HEK293T (cell line): ENCODE measurements at regions not wholly inside any gene's neighbourhood (a gene's known extent, or its start where the extent isn't known, plus 50 kb on each side); places are given as distances from the start of the nearest gene placed in this dataset.

Source experiments
- CTCF ChIA-PET: fragments of 350-600 bp; formaldehyde crosslinking; extraction: SDS; loops from one replicate; lab custom pipeline; 2021; ENCODE audit warnings: antibody characterized with exemption, inconsistent platforms; lab: Yijun Ruan, JAX
- POLR2A ChIA-PET: fragments of 350-600 bp; formaldehyde crosslinking; extraction: SDS; loops from one replicate; lab custom pipeline; 2020; ENCODE audit warnings: antibody characterized with exemption, inconsistent platforms; lab: Yijun Ruan, JAX
- DNase-seq: peaks from one replicate; pipeline ENCODE4 v3.0.0; 2012; ENCODE audit warnings: mixed read lengths; ENCODE audit errors: extremely low spot score
- ARNT ChIP-seq: fragments of 450-650 bp; IDR thresholded peaks from 2 replicates; pipeline ENCODE4 v1.6.1; 2017; ENCODE audit warnings: mild to moderate bottlenecking
- BHLHE40 ChIP-seq: fragments of 450-650 bp; IDR thresholded peaks from 2 replicates; pipeline ENCODE4 v1.6.1; 2016; ENCODE audit warnings: mild to moderate bottlenecking, moderate library complexity, borderline replicate concordance
- CTBP1 ChIP-seq: fragments of 450-650 bp; IDR thresholded peaks from 2 replicates; pipeline ENCODE4 v1.6.1; 2016; ENCODE audit warnings: borderline replicate concordance
- ELF4 ChIP-seq: fragments of 450-650 bp; IDR thresholded peaks from 2 replicates; pipeline ENCODE4 v1.6.1; 2017; ENCODE audit warnings: antibody characterized with exemption
- FOXA1 ChIP-seq: fragments of 450-650 bp; IDR thresholded peaks from 2 replicates; pipeline ENCODE4 v1.6.1; 2016; ENCODE audit warnings: mild to moderate bottlenecking
- FOXK2 ChIP-seq: fragments of 450-650 bp; IDR thresholded peaks from 2 replicates; pipeline ENCODE4 v1.6.1; 2016; ENCODE audit warnings: mild to moderate bottlenecking
- FOXM1 ChIP-seq: fragments of 450-650 bp; IDR thresholded peaks from 2 replicates; pipeline ENCODE4 v1.6.1; 2017; ENCODE audit warnings: mild to moderate bottlenecking, borderline replicate concordance
- HDGF ChIP-seq: fragments of 450-650 bp; IDR thresholded peaks from 2 replicates; pipeline ENCODE4 v1.6.1; 2017; ENCODE audit warnings: antibody characterized with exemption, borderline replicate concordance
- L3MBTL2 ChIP-seq: fragments of 450-650 bp; conservative IDR thresholded peaks from 2 replicates; pipeline ENCODE4 v1.6.1; 2016; ENCODE audit warnings: mild to moderate bottlenecking
- LEF1 ChIP-seq: fragments of 450-650 bp; IDR thresholded peaks from 2 replicates; pipeline ENCODE4 v1.6.1; 2017; ENCODE audit warnings: mild to moderate bottlenecking, borderline replicate concordance
- NFRKB ChIP-seq: fragments of 450-650 bp; IDR thresholded peaks from 2 replicates; pipeline ENCODE4 v1.6.1; 2016; ENCODE audit warnings: mild to moderate bottlenecking, moderate library complexity
- SP1 ChIP-seq: fragments of 450-650 bp; IDR thresholded peaks from 2 replicates; pipeline ENCODE4 v1.6.1; 2017
- SUZ12 ChIP-seq: fragments of 450-650 bp; IDR thresholded peaks from 2 replicates; pipeline ENCODE4 v1.6.1; 2016; ENCODE audit warnings: mild to moderate bottlenecking
- TARDBP ChIP-seq: fragments of 450-650 bp; IDR thresholded peaks from 2 replicates; pipeline ENCODE4 v1.6.1; 2016
- ZNF384 ChIP-seq: fragments of 450-650 bp; IDR thresholded peaks from 2 replicates; pipeline ENCODE4 v1.6.1; 2016
- TF ChIP-seq, protein P1 (sequence below): fragments of 450-650 bp; IDR thresholded peaks from 2 replicates; pipeline ENCODE4 v1.6.1; 2016

DNA sequence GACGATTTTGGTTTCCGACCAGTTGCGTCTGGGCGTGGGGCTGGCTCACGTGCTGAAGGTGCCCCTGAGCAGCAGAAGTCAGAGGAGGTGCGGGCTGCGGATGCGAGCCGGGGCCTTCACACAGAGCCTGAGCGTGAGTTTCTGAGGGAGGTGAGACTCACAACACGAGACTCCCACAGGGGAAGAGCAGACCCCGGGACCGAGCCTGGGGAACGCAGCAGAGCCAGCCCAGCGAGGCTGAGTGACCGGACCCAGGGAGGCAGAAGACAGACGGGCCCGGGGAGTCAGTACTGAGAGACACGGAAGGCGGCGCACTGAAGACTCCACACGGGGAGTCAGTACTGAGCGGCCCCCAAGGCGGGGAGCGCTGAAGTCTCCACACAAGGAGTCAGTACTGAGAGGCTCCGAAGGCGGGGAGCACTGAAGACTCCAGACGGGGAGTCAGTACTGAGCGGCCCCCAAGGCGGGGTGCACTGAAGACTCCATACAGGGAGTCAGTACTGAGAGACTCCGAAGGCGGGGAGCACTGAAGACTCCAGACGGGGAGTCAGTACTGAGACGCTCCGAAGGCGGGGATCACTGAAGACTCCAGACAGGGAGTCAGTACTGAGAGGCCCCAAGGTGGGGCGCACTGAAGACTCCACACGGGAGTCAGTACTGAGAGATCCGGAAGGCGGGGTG lies 77.8 kb downstream of the DLL1 start:
- DNase-seq = no peak
- ChIA-PET CTCF (no interaction called here), POLR2A (no interaction called here)
- TF ChIP-seq L3MBTL2 (no peak), FOXM1 (no peak), FOXA1 (no peak), ZNF384 (no peak), SUZ12 (no peak), LEF1 (no peak), NFRKB (no peak), SP1 (no peak), TARDBP (no peak), CTBP1 (no peak), ELF4 (no peak), FOXK2 (no peak), BHLHE40 (no peak)
- TF ChIP-seq, protein P1, sequence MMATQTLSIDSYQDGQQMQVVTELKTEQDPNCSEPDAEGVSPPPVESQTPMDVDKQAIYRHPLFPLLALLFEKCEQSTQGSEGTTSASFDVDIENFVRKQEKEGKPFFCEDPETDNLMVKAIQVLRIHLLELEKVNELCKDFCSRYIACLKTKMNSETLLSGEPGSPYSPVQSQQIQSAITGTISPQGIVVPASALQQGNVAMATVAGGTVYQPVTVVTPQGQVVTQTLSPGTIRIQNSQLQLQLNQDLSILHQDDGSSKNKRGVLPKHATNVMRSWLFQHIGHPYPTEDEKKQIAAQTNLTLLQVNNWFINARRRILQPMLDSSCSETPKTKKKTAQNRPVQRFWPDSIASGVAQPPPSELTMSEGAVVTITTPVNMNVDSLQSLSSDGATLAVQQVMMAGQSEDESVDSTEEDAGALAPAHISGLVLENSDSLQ = no peak

DNA sequence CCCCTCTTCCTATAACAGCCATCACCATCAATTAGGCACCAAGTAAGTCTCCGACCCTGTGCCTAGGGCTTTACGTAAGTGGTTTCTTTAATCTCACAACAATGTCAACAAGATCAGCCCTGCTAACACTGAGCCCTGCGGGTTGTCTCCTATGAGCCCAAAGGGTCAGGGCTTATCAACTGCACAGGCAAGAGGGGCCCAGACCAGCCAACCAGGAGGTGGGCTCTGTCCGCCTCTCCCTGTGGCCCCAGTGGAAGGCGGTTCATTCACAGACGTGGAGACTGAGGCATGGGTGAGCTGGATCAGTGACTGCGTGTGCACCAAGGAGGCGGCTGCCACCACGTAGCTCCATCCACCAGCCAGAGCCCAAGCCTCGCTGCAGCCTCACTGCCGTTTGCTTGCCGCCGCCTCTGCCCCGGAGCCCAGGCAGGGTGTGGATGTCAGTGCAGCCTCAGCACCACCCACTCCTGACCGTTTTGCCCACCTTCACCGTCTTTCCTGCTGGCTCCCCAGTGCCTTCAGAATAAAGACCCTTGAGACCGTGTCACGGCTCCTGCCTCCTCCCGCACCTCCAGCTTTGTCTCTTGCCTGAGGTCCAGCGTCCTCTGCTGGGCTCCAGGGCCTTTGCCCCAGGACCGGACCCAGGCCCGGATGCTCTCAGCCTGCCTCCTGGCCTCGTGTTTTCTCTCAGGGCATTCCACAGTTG lies 78.7 kb downstream of the DLL1 start:
- TF ChIP-seq FOXA1 (no peak), TARDBP (no peak), CTBP1 (no peak), LEF1 (no peak), HDGF (no peak), SUZ12 (no peak), ZNF384 (no peak), ARNT (no peak), BHLHE40 (no peak), L3MBTL2 (no peak), ELF4 (no peak), SP1 (no peak)
- CTCF ChIA-PET = no interaction called here
- DNase-seq = no peak
- POLR2A ChIA-PET = no interaction called here

DNA sequence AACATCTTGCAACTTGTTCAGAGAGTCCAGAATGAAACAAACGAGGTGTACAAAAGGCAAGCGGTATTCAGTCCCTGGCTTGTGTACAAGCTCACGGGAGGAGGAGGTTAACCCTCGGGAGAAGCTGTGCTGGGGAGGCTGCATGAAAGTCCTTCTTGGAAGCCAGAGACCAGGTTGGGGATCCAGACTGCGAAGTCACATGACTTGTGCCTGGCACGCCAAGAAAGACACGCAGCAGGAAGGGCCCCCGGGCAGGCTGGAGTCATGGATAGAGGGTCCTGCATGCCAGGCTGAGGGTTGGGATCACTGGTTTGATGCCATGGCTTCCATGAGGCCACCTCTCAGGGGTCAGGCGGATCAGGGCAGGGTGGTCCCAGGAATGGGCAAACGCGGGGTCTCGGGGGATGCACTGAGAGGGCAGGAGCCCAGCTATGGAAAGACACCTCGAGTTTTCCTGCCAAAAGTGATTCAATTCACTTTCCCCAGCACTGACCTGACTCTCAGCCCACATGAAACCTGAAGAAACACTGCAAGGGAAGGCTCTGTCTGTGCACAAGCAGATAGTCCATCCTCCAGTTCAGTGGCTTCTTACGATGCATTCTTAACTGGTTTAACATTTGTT lies 79.4 kb downstream of the DLL1 start:
- TF ChIP-seq ELF4 = no peak
- TF ChIP-seq, protein P1 = no peak
- TF ChIP-seq ZNF384 = no peak
- TF ChIP-seq SUZ12 = no peak
- no peak for TF ChIP-seq HDGF
- TF ChIP-seq SP1 = no peak
- TF ChIP-seq CTBP1 = no peak
- ChIA-PET CTCF (no interaction called here), POLR2A (no interaction called here)
- DNase-seq = no peak

DNA sequence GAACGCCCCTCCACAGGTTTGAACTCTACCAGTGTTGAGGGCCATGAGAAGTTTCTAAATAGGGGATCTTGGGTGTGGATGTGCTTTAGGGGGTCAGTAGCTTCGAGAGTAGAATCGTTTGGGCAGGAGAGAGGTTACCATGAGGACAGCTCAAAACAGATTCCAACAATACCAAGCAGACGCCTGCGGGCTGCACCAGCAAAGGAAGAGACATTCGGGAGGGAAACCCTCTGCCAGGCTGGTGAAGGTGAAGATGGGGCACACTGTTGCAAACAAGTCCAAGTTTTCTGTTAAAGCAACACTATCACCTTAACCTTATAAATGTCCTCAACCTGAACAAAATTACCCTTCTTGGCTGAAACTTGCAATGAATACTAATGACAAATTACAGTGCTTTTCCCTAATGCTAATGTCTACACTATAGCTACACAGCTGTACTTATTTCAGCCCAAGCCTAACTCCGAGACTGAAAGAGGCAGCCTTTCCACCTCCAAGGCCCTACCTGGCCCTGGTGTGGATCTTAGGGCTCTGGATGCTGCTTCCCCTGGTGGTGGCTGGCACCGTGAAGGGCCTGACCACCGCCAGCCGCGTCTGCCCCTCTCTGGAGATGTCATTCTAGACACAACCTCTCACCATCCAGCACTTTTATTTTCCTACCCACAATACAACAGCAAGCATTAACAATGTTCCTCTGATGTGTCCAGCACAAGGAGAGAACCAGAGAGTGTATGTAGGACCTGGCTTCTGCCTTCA lies 80.1 kb downstream of the DLL1 start:
- TF ChIP-seq, protein P1 = no peak
- TF ChIP-seq TARDBP (no peak), SUZ12 (no peak), CTBP1 (no peak), L3MBTL2 (no peak), ZNF384 (no peak), FOXK2 (no peak), BHLHE40 (no peak), ARNT (no peak), HDGF (no peak), FOXA1 (no peak), ELF4 (no peak), LEF1 (no peak), SP1 (no peak), NFRKB (no peak)
- POLR2A ChIA-PET = no interaction called here
- no peak for DNase-seq
- CTCF ChIA-PET = no interaction called here

DNA sequence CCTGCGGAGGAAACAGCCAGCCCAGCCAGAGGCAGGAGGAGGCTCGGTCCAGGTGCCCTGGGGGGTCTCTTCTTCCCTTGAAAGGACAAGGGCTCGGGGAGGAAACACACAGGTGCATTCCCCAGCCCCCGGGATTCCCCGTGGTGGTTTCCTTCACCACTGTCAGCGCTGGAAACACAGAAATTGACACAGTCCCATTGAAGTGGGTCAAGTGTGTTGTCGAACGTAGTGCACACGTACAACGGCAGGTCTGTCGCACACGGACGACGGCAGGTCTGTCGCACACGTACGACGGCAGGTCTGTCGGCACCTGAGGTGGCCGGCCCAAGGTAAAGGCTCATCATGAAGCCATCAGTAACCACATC lies 80.9 kb downstream of the DLL1 start:
- POLR2A ChIA-PET = no interaction called here
- DNase-seq = no peak
- CTCF ChIA-PET = no interaction called here
- TF ChIP-seq ELF4 (no peak), BHLHE40 (no peak), TARDBP (no peak), FOXA1 (no peak), FOXM1 (no peak), L3MBTL2 (no peak), CTBP1 (no peak)
- TF ChIP-seq, protein P1 = no peak
